HG03196 (cell line): ENCODE measurements at regions not wholly inside any gene's neighbourhood (a gene's known extent, or its start where the extent isn't known, plus 50 kb on each side); places are given as distances from the start of the nearest gene placed in this dataset.
A peak's percentile ranks its signal among the peaks of the same experiment; 100 is the strongest.
"Not testable (repeated sequence)": the region's sequence is repeated elsewhere in the genome, so short reads cannot be mapped to it uniquely, and the experiment has no call there.

ENCODE experiments used
- ATAC-seq: cut with Tn5 transposase; IDR thresholded peaks from one replicate; pipeline ENCODE4 v1.9.1; 2021; ENCODE audit not compliant: unreplicated experiment

GRCh38 chr5:110812639-110813038, 73.8 kb downstream of the SLC25A46 start:
- no peak for ATAC-seq

- ATAC-seq: no peak
These were observed 77.3 kb downstream of the SLC25A46 start for GRCh38 chr5:110815916-110816605.

- ATAC-seq: no peak
These were observed 78.7 kb downstream of the SLC25A46 start for GRCh38 chr5:110817459-110817858.

- ATAC-seq: no peak
These were observed 84.8 kb downstream of the SLC25A46 start for GRCh38 chr5:110823571-110823970.

GRCh38 chr5:110824936-110825441, 86.2 kb downstream of the SLC25A46 start:
- ATAC-seq: no peak

- no peak for ATAC-seq
These were observed 93.9 kb downstream of the SLC25A46 start for GRCh38 chr5:110832683-110833082.

- not testable (repeated sequence) for ATAC-seq
These were observed 96.1 kb downstream of the SLC25A46 start for GRCh38 chr5:110834933-110835332.

GRCh38 chr5:110836851-110837250, 98.0 kb downstream of the SLC25A46 start:
- no peak for ATAC-seq

- not testable (repeated sequence) for ATAC-seq
These were observed 99.5 kb downstream of the SLC25A46 start for GRCh38 chr5:110838357-110838756.

GRCh38 chr5:110838961-110839360, 100.2 kb downstream of the SLC25A46 start:
- no peak for ATAC-seq

- ATAC-seq: no peak
These were observed 101.6 kb downstream of the SLC25A46 start for GRCh38 chr5:110840347-110840960.

GRCh38 chr5:110841137-110841536, 102.3 kb downstream of the SLC25A46 start:
- ATAC-seq: no peak

GRCh38 chr5:110842948-110843347, 104.1 kb downstream of the SLC25A46 start:
- ATAC-seq: no peak

- ATAC-seq: no peak
These were observed 105.4 kb downstream of the SLC25A46 start for GRCh38 chr5:110844251-110844650.

GRCh38 chr5:110846398-110847001, 107.7 kb downstream of the SLC25A46 start:
- no peak for ATAC-seq

GRCh38 chr5:110851357-110851756, 112.5 kb downstream of the SLC25A46 start:
- ATAC-seq: no peak

GRCh38 chr5:110852053-110852452, 113.2 kb downstream of the SLC25A46 start:
- peak; percentile 95 for ATAC-seq

- no peak for ATAC-seq
These were observed 113.7 kb downstream of the SLC25A46 start for GRCh38 chr5:110852541-110852940.

- no peak for ATAC-seq
These were observed 114.5 kb downstream of the SLC25A46 start for GRCh38 chr5:110853267-110853666.

- ATAC-seq: no peak
These were observed 115.4 kb downstream of the SLC25A46 start for GRCh38 chr5:110854200-110854599.

- no peak for ATAC-seq
These were observed 117.2 kb downstream of the SLC25A46 start for GRCh38 chr5:110855961-110856360.
